PC-9 (cell line): ENCODE measurements at regions not wholly inside any gene's neighbourhood (a gene's known extent, or its start where the extent isn't known, plus 50 kb on each side); places are given as distances from the start of the nearest gene placed in this dataset.

ENCODE experiments used
- BruUV-seq: library from RNA; stranded (reverse); fragments of 400-500 nt; replicated peaks from 2 replicates; lab custom pipeline; 2021; lab: Mats Ljungman, UMichigan
- CTCF ChIA-PET: fragments of 300-600 bp; sonication (Branson Sonifier 250); formaldehyde crosslinking; loops from one replicate; lab custom pipeline; 2022; ENCODE audit warnings: antibody characterized with exemption; lab: Charles Lee
- POLR2A ChIA-PET: fragments of 300-600 bp; sonication (Branson Sonifier 250); formaldehyde crosslinking; loops from one replicate; lab custom pipeline; 2022; ENCODE audit warnings: antibody characterized with exemption; ENCODE audit not compliant: unreplicated experiment; lab: Charles Lee
- DNase-seq, 2 experiments: peaks; one replicate each; pipeline versions ENCODE4 v3.0.0 to v3.0.0-alpha.2; 2015 to 2022; ENCODE audit warnings: mixed read lengths in 1 of 2
- H2AFZ ChIP-seq: fragments of 200-600 bp; sonication (generic); 2 replicates; pipeline ENCODE4 v1.8.1; 2017; ENCODE audit warnings: antibody characterized with exemption
- H3F3A ChIP-seq: fragments of 200-600 bp; sonication (generic); 2 replicates; pipeline ENCODE4 v1.8.1; 2017; ENCODE audit warnings: antibody characterized with exemption, mild to moderate bottlenecking, low read depth; ENCODE audit not compliant: insufficient read depth
- H3K27ac ChIP-seq: fragments of 200-600 bp; sonication (generic); 2 replicates; pipeline ENCODE4 v1.6.1; 2016; ENCODE audit warnings: mixed run types
- H3K27me3 ChIP-seq: fragments of 200-600 bp; sonication (generic); 2 replicates; pipeline ENCODE4 v1.6.1; 2016; ENCODE audit warnings: low read depth, mixed run types; ENCODE audit not compliant: insufficient read depth
- H3K36me3 ChIP-seq: fragments of 200-600 bp; sonication (generic); 2 replicates; pipeline ENCODE4 v1.6.1; 2016; ENCODE audit warnings: low read depth, mixed run types
- H3K4me1 ChIP-seq: fragments of 200-600 bp; sonication (generic); replicated peaks from 2 replicates; pipeline ENCODE4 v1.6.1; 2016; ENCODE audit warnings: mixed run types; ENCODE audit not compliant: insufficient read depth
- H3K4me2 ChIP-seq: fragments of 200-600 bp; sonication (generic); 2 replicates; pipeline ENCODE4 v1.6.1; 2017; ENCODE audit warnings: mixed run types
- H3K4me3 ChIP-seq: fragments of 200-600 bp; sonication (generic); 2 replicates; pipeline ENCODE4 v1.6.1; 2016; ENCODE audit warnings: mixed run types
- H3K79me2 ChIP-seq: fragments of 200-600 bp; sonication (generic); 2 replicates; pipeline ENCODE4 v1.6.1; 2017; ENCODE audit warnings: low read depth, mixed run types
- H3K9me2 ChIP-seq: fragments of 200-600 bp; sonication (generic); 2 replicates; pipeline ENCODE4 v1.8.1; 2017; ENCODE audit warnings: mild to moderate bottlenecking; ENCODE audit not compliant: insufficient read depth
- H3K9me3 ChIP-seq: fragments of 200-600 bp; sonication (generic); 2 replicates; pipeline ENCODE4 v1.8.1; 2016; ENCODE audit warnings: low read depth; ENCODE audit not compliant: insufficient read depth
- H4K20me1 ChIP-seq: fragments of 200-600 bp; sonication (generic); 2 replicates; pipeline ENCODE4 v1.8.1; 2017; ENCODE audit not compliant: insufficient read depth
- EZH2 ChIP-seq: fragments of 200-600 bp; sonication (generic); IDR thresholded peaks from 2 replicates; pipeline ENCODE4 v1.8.0; 2017; ENCODE audit warnings: antibody characterized with exemption, low read depth
- intact Hi-C: fragments of 100-400 bp; cut with micrococcal nuclease; formaldehyde crosslinking; loops from one replicate; pipeline ENCODE4 v1.10.0; 2022; ENCODE audit not compliant: unreplicated experiment
- TF ChIP-seq, protein P1 (sequence below): fragments of 200-600 bp; sonication (generic); conservative IDR thresholded peaks from 2 replicates; pipeline ENCODE4 v1.6.1; 2017; ENCODE audit warnings: mixed run types, antibody characterized with exemption, mild to moderate bottlenecking, moderate library complexity

DNA sequence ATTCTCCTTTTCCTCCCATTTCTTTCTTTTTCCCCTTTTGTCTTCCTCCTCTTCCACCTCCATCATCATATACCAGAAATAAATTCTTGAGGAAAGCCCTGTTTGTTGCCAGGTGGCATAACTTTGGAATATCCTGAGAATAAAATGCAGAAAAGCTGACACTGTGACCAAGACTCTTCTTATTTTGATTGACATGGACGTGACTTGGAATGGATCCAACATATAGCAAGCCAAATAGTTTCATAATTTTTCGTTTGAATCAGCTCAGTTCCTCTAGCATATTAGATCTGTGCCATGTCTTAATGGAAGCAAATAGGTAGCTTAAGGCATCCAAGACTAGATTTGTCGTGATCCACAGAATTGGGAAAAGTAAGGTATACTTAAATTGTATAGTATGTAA lies 354.7 kb upstream of the FIGN start:
- no peak for DNase-seq
- Histone ChIP-seq H3K4me1 (no peaks in the 10 kb centered on the region), H4K20me1 (no peaks in the 10 kb centered on the region), H3K36me3 (no peaks in the 10 kb centered on the region), H3F3A (no peaks in the 10 kb centered on the region), H2AFZ (no peak overlapping the region), H3K9me2 (no peaks in the 10 kb centered on the region), H3K4me3 (no peak overlapping the region), H3K79me2 (no peaks in the 10 kb centered on the region), H3K27ac (no peak overlapping the region), H3K9me3 (no peaks in the 10 kb centered on the region), H3K27me3 (no peaks in the 10 kb centered on the region), H3K4me2 (no peak overlapping the region)
- no TSS peak for BruUV-seq
- intact Hi-C loops, result no loop called here
- CTCF ChIA-PET, result interaction anchor here (0.5 kb wide), 1 partner anchor 406 kb away, joined by 3 read pairs; no protein-coding TSS in a partner anchor
- POLR2A ChIA-PET, result no interaction called here
- no peak for TF ChIP-seq EZH2
- TF ChIP-seq, protein P1, sequence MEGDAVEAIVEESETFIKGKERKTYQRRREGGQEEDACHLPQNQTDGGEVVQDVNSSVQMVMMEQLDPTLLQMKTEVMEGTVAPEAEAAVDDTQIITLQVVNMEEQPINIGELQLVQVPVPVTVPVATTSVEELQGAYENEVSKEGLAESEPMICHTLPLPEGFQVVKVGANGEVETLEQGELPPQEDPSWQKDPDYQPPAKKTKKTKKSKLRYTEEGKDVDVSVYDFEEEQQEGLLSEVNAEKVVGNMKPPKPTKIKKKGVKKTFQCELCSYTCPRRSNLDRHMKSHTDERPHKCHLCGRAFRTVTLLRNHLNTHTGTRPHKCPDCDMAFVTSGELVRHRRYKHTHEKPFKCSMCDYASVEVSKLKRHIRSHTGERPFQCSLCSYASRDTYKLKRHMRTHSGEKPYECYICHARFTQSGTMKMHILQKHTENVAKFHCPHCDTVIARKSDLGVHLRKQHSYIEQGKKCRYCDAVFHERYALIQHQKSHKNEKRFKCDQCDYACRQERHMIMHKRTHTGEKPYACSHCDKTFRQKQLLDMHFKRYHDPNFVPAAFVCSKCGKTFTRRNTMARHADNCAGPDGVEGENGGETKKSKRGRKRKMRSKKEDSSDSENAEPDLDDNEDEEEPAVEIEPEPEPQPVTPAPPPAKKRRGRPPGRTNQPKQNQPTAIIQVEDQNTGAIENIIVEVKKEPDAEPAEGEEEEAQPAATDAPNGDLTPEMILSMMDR, result no peak

DNA sequence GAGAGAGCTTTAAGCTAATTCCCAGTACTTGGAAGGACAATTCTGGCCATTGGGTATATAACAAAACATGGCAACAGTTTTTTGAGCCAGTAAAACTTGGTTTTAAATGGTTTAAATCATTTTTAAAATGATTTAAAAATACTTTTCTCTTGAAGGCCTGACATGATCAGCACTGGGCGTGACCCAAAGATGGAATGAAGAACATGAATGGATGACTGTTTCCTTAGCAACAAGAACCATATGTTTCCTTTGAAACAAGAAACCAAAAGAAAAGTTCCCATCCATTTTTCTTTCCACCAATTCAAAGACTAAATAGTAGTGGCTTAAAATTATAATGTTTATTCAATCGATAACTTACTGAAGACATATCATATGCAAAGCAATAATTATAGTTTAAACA lies 348.3 kb upstream of the FIGN start:
- H3K9me2 ChIP-seq, result no peaks in the 10 kb centered on the region
- H3K4me1 ChIP-seq, result no peaks in the 10 kb centered on the region
- no peaks in the 10 kb centered on the region for H4K20me1 ChIP-seq
- DNase-seq, result no peak
- no peak overlapping the region for H3K27ac ChIP-seq
- intact Hi-C loops, result no loop called here
- H2AFZ ChIP-seq, result no peak overlapping the region
- ChIA-PET POLR2A (no interaction called here), CTCF (interaction anchor here (0.7 kb wide), 1 partner anchor 395 kb away, joined by 3 read pairs; no protein-coding TSS in a partner anchor)
- BruUV-seq, result no TSS peak
- no peaks in the 10 kb centered on the region for H3F3A ChIP-seq
- TF ChIP-seq, protein P1, result no peak
- TF ChIP-seq EZH2, result no peak
- H3K27me3 ChIP-seq, result no peaks in the 10 kb centered on the region
- no peaks in the 10 kb centered on the region for H3K9me3 ChIP-seq
- no peak overlapping the region for H3K4me3 ChIP-seq
- H3K79me2 ChIP-seq, result no peaks in the 10 kb centered on the region
- H3K36me3 ChIP-seq, result no peaks in the 10 kb centered on the region
- H3K4me2 ChIP-seq, result no peak overlapping the region

DNA sequence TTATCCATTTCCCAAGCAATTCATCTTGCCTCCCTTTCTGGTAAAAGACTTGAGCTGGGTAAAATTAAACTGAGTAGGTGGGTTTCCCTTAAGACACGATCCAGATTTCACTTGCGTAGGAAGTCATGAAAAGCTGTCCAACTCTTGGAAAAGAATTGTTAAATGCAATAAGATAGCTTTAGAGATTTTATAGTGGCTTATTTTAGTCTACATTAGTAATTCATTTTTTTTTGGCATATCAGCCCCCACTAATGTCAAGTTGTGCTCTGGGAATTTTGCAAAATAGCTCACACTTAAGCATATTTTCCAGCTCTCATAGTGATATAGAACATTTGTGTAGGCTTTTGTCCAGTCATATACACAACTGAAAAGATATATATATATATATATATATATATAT lies 344.7 kb upstream of the FIGN start:
- H3K79me2 ChIP-seq, result no peaks in the 10 kb centered on the region
- no peaks in the 10 kb centered on the region for H3K27me3 ChIP-seq
- no peaks in the 10 kb centered on the region for H4K20me1 ChIP-seq
- no peaks in the 10 kb centered on the region for H3K9me2 ChIP-seq
- H2AFZ ChIP-seq, result no peak overlapping the region
- no peak overlapping the region for H3K4me2 ChIP-seq
- intact Hi-C loops, result no loop called here
- no peaks in the 10 kb centered on the region for H3F3A ChIP-seq
- CTCF ChIA-PET, result no interaction called here
- DNase-seq, result no peak
- H3K36me3 ChIP-seq, result no peaks in the 10 kb centered on the region
- BruUV-seq, result no TSS peak
- POLR2A ChIA-PET, result no interaction called here
- TF ChIP-seq, protein P1, result no peak
- TF ChIP-seq EZH2, result no peak
- H3K4me1 ChIP-seq, result no peaks in the 10 kb centered on the region
- H3K27ac ChIP-seq, result no peak overlapping the region
- no peaks in the 10 kb centered on the region for H3K9me3 ChIP-seq
- H3K4me3 ChIP-seq, result no peak overlapping the region
